Fibroblast of villous mesenchyme (primary cell): ENCODE measurements at regions not wholly inside any gene's neighbourhood (a gene's known extent, or its start where the extent isn't known, plus 50 kb on each side); places are given as distances from the start of the nearest gene placed in this dataset.

Experiments
- DNase-seq: peaks from one replicate; pipeline ENCODE4 v3.0.0-alpha.2; 2010; ENCODE audit warnings: low read depth
- H3K4me3 ChIP-seq: 2 replicates; pipeline ENCODE4 v1.5.1; 2011; ENCODE audit warnings: low read depth, mild to moderate bottlenecking, low read length
- CTCF ChIP-seq: IDR thresholded peaks from 2 replicates; pipeline ENCODE4 v1.5.1; 2012; ENCODE audit warnings: low read depth, mild to moderate bottlenecking, low read length; ENCODE audit not compliant: insufficient read depth

DNA sequence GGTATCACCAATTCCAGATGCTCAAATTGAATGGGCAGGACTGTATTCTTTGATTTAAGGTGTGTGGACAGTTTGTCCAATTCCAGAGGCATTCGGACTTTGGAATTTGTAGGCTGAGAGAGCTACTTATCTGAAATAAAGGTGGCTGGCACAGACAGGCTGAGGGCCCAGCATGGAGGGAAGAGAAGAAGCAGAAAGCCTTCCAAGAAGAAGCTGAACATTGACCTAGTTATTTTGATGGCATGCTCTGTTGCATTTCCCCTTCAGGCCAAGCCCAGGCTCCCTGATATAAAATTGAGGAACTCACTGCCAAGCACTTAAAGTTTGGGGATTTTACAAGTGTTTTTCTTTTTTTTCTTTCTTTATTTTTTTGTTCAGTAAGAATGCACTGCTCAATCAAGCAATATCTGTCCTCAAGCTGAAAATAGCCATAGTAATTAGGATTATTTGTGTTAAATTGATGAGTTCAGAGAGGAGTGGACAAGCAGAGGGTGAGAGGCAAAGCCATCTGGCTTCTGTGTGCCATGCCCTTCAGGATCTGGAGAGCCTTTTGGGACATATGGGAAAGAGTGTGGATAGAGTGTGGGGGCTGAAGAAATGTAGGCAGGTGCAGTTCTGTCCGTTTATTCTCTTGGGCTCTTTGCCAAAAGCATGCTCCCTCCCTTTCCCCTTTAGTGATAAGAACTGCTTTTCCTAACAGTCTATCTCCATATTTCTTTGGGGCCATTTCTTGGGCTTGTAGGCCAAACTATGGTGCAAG, 148.9 kb downstream of the OXSM start:
- no peak for TF ChIP-seq CTCF
- no peak for DNase-seq
- no peak overlapping the region for H3K4me3 ChIP-seq

GRCh38 chr3:25940935-25941334, 151.0 kb downstream of the OXSM start:
- no peak overlapping the region for H3K4me3 ChIP-seq
- no peak for DNase-seq
- TF ChIP-seq CTCF: no peak

- no peak for DNase-seq
- no peak overlapping the region for H3K4me3 ChIP-seq
- TF ChIP-seq CTCF: no peak
Measured at GRCh38 chr3:25944329-25944728, 154.4 kb downstream of the OXSM start.

GRCh38 chr3:25945366-25945765, 155.5 kb downstream of the OXSM start:
- no peak for DNase-seq
- no peak overlapping the region for H3K4me3 ChIP-seq
- no peak for TF ChIP-seq CTCF

DNA sequence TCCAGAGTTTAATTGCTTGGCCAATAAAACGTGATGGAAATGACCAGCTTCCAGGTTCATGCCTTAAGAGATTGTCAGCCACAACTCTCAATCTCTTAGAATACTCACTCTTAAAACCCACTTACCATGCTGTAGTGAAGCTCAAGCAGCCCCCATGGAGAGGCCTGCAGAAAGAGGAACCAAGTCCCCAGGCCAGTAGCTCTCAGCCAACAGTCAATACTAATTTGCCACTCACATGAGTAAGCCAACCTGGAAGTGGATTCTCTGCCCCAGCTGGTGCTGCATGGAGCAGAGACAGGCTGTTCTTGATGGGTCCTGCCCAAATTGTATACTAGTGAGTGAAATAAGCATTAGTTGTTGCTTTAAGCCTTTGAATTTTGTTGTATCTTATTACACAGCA, 155.9 kb downstream of the OXSM start:
- no peak overlapping the region for H3K4me3 ChIP-seq
- DNase-seq: no peak
- TF ChIP-seq CTCF: no peak

DNA sequence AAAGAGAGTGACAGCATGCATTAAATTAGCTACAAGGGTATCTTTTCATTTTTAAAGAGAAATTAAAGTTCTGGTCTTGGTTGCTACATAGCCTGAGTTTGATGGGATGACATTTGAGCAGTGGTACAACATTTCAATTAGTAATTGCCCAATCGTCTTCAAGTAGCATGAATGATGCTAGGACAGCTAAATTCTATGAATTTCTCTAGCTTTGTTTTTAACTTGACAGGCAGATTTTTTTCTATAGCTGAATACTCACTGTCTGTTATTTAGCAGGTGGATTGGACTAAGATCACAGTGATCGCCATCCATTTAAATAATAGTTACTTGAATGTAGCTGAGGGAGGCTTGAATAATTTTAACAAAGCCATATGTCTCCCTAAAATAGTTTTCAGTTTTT, 162.2 kb downstream of the OXSM start:
- no peak for TF ChIP-seq CTCF
- no peak for DNase-seq
- no peak overlapping the region for H3K4me3 ChIP-seq

DNA sequence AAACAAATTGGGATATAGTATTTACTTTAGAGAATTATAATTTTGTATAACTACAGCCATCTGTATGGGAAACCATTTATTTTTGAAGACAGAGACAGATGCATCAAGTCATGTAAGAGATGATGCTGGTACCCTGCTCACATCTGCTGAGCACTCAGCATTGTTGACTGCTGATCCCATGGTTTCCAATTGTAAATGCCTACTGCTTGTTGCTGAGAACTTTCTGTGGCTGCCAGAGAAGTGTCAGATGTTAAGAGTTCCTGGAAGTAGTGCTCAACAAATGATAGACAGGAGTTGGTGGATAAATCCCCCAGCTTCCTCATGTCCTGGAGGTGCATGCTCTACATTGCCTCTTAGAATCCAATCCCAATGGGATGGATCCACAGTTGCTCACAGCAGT, 167.1 kb downstream of the OXSM start:
- H3K4me3 ChIP-seq: no peak overlapping the region
- TF ChIP-seq CTCF: no peak
- no peak for DNase-seq
